Osteocyte (in vitro differentiated cells): ENCODE measurements at regions not wholly inside any gene's neighbourhood (a gene's known extent, or its start where the extent isn't known, plus 50 kb on each side); places are given as distances from the start of the nearest gene placed in this dataset.

ENCODE experiments used
- DNase-seq: peaks from one replicate; pipeline ENCODE4 v3.0.0; 2021; ENCODE audit warnings: mixed read lengths; ENCODE audit not compliant: unreplicated experiment; ENCODE audit errors: extremely low spot score
- H3K27ac Mint-ChIP-seq: one replicate; pipeline ENCODE4 v1.8.0; 2021; ENCODE audit warnings: mild to moderate bottlenecking, mixed read lengths; ENCODE audit not compliant: unreplicated experiment
- H3K27me3 Mint-ChIP-seq: one replicate; pipeline ENCODE4 v1.8.0; 2021; ENCODE audit warnings: mixed read lengths; ENCODE audit not compliant: unreplicated experiment
- H3K36me3 Mint-ChIP-seq: one replicate; pipeline ENCODE4 v1.8.0; 2021; ENCODE audit warnings: mixed read lengths; ENCODE audit not compliant: unreplicated experiment
- H3K4me1 Mint-ChIP-seq: one replicate; pipeline ENCODE4 v1.8.0; 2021; ENCODE audit warnings: mixed read lengths; ENCODE audit not compliant: unreplicated experiment
- H3K4me3 Mint-ChIP-seq: one replicate; pipeline ENCODE4 v1.8.0; 2021; ENCODE audit warnings: mild to moderate bottlenecking, moderate library complexity, mixed read lengths; ENCODE audit not compliant: unreplicated experiment
- H3K9me3 Mint-ChIP-seq: one replicate; pipeline ENCODE4 v1.8.0; 2021; ENCODE audit warnings: mixed read lengths; ENCODE audit not compliant: unreplicated experiment
- TF ChIP-seq, protein P1 (sequence below): fragments of 200-600 bp; sonication (generic); IDR thresholded peaks from 2 replicates; pipeline ENCODE4 v1.5.0; 2021; ENCODE audit warnings: antibody characterized with exemption, mild to moderate bottlenecking, moderate library complexity

DNA sequence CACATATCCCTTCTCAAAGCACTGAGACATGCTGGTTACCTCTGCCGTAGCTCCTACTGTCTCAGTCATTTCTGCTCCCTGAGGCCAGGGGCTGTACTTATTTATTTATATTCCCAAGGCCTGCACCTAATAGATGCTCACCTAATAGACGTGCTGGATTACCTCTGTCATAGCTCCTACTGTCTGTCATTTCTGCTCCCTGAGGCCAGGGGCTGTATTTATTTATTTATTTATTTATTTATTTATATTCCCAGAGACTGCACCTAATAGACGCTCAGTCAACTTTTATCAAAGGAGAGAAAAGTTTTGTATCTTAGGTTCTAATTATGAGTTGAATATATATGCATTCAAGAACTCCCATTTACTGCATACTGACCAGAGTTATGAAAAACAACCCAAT is 414.0 kb upstream of the TRIB2 start:
- H3K4me3 Mint-ChIP-seq, result no peak overlapping the region
- H3K9me3 Mint-ChIP-seq, result peaks cover 7% of the 10 kb centered on the region
- TF ChIP-seq, protein P1, sequence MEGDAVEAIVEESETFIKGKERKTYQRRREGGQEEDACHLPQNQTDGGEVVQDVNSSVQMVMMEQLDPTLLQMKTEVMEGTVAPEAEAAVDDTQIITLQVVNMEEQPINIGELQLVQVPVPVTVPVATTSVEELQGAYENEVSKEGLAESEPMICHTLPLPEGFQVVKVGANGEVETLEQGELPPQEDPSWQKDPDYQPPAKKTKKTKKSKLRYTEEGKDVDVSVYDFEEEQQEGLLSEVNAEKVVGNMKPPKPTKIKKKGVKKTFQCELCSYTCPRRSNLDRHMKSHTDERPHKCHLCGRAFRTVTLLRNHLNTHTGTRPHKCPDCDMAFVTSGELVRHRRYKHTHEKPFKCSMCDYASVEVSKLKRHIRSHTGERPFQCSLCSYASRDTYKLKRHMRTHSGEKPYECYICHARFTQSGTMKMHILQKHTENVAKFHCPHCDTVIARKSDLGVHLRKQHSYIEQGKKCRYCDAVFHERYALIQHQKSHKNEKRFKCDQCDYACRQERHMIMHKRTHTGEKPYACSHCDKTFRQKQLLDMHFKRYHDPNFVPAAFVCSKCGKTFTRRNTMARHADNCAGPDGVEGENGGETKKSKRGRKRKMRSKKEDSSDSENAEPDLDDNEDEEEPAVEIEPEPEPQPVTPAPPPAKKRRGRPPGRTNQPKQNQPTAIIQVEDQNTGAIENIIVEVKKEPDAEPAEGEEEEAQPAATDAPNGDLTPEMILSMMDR, result no peak
- H3K36me3 Mint-ChIP-seq, result peaks cover 5% of the 10 kb centered on the region
- peaks cover 38% of the 10 kb centered on the region for H3K4me1 Mint-ChIP-seq
- peak overlapping the region; percentile 80 for H3K27ac Mint-ChIP-seq
- no peaks in the 10 kb centered on the region for H3K27me3 Mint-ChIP-seq
- no peak for DNase-seq

- H3K27me3 Mint-ChIP-seq, result no peaks in the 10 kb centered on the region
- peaks cover 5% of the 10 kb centered on the region for H3K36me3 Mint-ChIP-seq
- peak; percentile 87 for DNase-seq
- peaks cover 44% of the 10 kb centered on the region for H3K4me1 Mint-ChIP-seq
- TF ChIP-seq, protein P1, result no peak
- H3K4me3 Mint-ChIP-seq, result no peak overlapping the region
- H3K27ac Mint-ChIP-seq, result peak overlapping the region; percentile 80
- peaks cover 7% of the 10 kb centered on the region for H3K9me3 Mint-ChIP-seq
Observed at GRCh38 chr2:12303181-12304030, 413.3 kb upstream of the TRIB2 start.

DNA sequence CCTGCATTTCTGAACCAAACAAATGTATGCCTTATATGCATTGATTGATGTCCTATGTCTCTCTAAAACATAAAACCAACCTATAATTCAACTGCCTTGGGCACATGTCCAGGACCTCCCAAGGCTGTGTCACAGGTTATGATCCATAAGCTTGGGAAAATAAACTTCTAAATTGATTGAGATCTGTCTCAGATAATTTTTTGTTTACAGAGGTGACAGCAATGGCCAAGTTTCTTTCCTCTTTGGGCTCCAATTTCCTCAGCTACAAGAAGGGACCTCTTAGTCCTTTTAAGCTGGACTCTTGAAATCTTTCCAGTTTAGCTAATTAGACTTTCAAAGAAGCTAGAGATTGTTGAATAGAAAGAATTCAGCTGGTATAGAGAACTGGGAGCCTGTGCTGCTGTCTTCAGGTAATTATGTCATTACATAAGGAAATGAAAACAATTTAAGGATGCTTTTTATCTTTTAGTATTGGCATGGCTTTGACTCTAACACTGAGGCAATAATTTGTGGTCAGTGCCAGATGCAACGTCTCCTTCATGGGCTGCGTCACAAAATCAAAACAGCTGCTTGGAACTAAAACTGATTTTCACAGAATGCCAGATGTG is 412.1 kb upstream of the TRIB2 start:
- Mint-ChIP-seq H3K4me3 (no peak overlapping the region), H3K4me1 (peaks cover 45% of the 10 kb centered on the region), H3K9me3 (peaks cover 7% of the 10 kb centered on the region), H3K36me3 (peaks cover 5% of the 10 kb centered on the region), H3K27me3 (no peaks in the 10 kb centered on the region), H3K27ac (peak overlapping the region; percentile 80)
- no peak for DNase-seq
- TF ChIP-seq, protein P1, result no peak

- H3K4me1 Mint-ChIP-seq, result peaks cover 45% of the 10 kb centered on the region
- peaks cover 7% of the 10 kb centered on the region for H3K9me3 Mint-ChIP-seq
- no peaks in the 10 kb centered on the region for H3K27me3 Mint-ChIP-seq
- H3K27ac Mint-ChIP-seq, result no peak overlapping the region
- no peak for DNase-seq
- TF ChIP-seq, protein P1, result no peak
- H3K36me3 Mint-ChIP-seq, result peaks cover 5% of the 10 kb centered on the region
- no peak overlapping the region for H3K4me3 Mint-ChIP-seq
Observed at GRCh38 chr2:12305931-12306330, 410.8 kb upstream of the TRIB2 start.

GRCh38 chr2:12310399-12310798 is 406.3 kb upstream of the TRIB2 start:
- peaks cover 23% of the 10 kb centered on the region for H3K4me1 Mint-ChIP-seq
- no peak overlapping the region for H3K4me3 Mint-ChIP-seq
- no peaks in the 10 kb centered on the region for H3K27me3 Mint-ChIP-seq
- H3K9me3 Mint-ChIP-seq, result peaks cover 7% of the 10 kb centered on the region
- DNase-seq, result no peak
- no peak overlapping the region for H3K27ac Mint-ChIP-seq
- H3K36me3 Mint-ChIP-seq, result peaks cover 5% of the 10 kb centered on the region
- TF ChIP-seq, protein P1, result no peak
